Progenitor cell of endocrine pancreas (in vitro differentiated cells): ENCODE measurements at regions not wholly inside any gene's neighbourhood (a gene's known extent, or its start where the extent isn't known, plus 50 kb on each side); places are given as distances from the start of the nearest gene placed in this dataset.
A peak's percentile ranks its signal among the peaks of the same experiment; 100 is the strongest.

ENCODE experiments used
- DNase-seq: peaks from one replicate; pipeline ENCODE4 v3.0.0; 2021; ENCODE audit warnings: low spot score; ENCODE audit not compliant: unreplicated experiment
- H3K27ac Mint-ChIP-seq: 2 replicates; pipeline ENCODE4 v1.8.0; 2021; ENCODE audit warnings: mild to moderate bottlenecking, moderate library complexity, mixed read lengths
- H3K27me3 Mint-ChIP-seq: 2 replicates; pipeline ENCODE4 v1.8.0; 2021; ENCODE audit warnings: mixed read lengths
- H3K36me3 Mint-ChIP-seq: 2 replicates; pipeline ENCODE4 v1.8.0; 2022; ENCODE audit warnings: mixed read lengths; ENCODE audit not compliant: insufficient read depth
- H3K4me1 Mint-ChIP-seq: 2 replicates; pipeline ENCODE4 v1.8.0; 2021; ENCODE audit warnings: low read depth, mixed read lengths
- H3K4me3 Mint-ChIP-seq: 2 replicates; pipeline ENCODE4 v1.8.0; 2021; ENCODE audit warnings: low read depth, mild to moderate bottlenecking, moderate library complexity, mixed read lengths
- H3K9me3 Mint-ChIP-seq: 2 replicates; pipeline ENCODE4 v1.8.0; 2021; ENCODE audit warnings: low read depth, mixed read lengths
- TF ChIP-seq, protein P1 (sequence below): fragments of 200-600 bp; sonication (generic); IDR thresholded peaks from one replicate; pipeline ENCODE4 v1.5.0; 2021; ENCODE audit warnings: antibody characterized with exemption, mild to moderate bottlenecking; ENCODE audit not compliant: unreplicated experiment

- Mint-ChIP-seq H3K27ac (no peak overlapping the region), H3K4me3 (no peak overlapping the region), H3K4me1 (peaks cover 21% of the 10 kb centered on the region), H3K36me3 (no peaks in the 10 kb centered on the region), H3K9me3 (peaks cover 7% of the 10 kb centered on the region), H3K27me3 (no peaks in the 10 kb centered on the region)
- no peak for DNase-seq
- TF ChIP-seq, protein P1, sequence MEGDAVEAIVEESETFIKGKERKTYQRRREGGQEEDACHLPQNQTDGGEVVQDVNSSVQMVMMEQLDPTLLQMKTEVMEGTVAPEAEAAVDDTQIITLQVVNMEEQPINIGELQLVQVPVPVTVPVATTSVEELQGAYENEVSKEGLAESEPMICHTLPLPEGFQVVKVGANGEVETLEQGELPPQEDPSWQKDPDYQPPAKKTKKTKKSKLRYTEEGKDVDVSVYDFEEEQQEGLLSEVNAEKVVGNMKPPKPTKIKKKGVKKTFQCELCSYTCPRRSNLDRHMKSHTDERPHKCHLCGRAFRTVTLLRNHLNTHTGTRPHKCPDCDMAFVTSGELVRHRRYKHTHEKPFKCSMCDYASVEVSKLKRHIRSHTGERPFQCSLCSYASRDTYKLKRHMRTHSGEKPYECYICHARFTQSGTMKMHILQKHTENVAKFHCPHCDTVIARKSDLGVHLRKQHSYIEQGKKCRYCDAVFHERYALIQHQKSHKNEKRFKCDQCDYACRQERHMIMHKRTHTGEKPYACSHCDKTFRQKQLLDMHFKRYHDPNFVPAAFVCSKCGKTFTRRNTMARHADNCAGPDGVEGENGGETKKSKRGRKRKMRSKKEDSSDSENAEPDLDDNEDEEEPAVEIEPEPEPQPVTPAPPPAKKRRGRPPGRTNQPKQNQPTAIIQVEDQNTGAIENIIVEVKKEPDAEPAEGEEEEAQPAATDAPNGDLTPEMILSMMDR: no peak
These were observed 56.6 kb upstream of the IL6 start for GRCh38 chr7:22670422-22670815.

- H3K4me3 Mint-ChIP-seq: no peak overlapping the region
- TF ChIP-seq, protein P1: no peak
- H3K9me3 Mint-ChIP-seq: peaks cover 7% of the 10 kb centered on the region
- no peak overlapping the region for H3K27ac Mint-ChIP-seq
- no peaks in the 10 kb centered on the region for H3K36me3 Mint-ChIP-seq
- DNase-seq: no peak
- H3K27me3 Mint-ChIP-seq: no peaks in the 10 kb centered on the region
- H3K4me1 Mint-ChIP-seq: peaks cover 21% of the 10 kb centered on the region
These were observed 57.1 kb upstream of the IL6 start for GRCh38 chr7:22669692-22670421.

DNA sequence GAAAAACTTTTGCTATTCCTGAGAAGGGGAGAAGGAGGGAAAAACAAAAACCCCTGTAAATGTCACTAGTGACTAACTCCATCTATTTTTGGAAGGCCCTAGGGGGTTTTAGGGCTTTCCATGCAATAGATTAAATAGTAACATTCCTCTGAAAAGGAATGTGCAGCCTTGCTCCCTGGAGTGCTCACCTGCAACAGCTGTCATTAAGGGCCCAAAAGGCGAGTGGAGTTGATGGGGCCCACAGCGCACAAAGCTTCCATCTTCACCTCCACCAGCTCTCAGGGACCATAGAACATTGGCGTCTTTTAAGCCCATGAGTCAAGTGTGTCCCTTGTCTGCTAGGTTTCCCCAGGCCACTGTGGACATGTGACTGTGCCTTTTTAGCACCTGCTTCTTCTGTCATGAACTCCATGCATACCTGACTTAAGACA is 58.0 kb upstream of the IL6 start:
- no peak for DNase-seq
- H3K36me3 Mint-ChIP-seq: no peaks in the 10 kb centered on the region
- H3K27ac Mint-ChIP-seq: no peak overlapping the region
- H3K4me1 Mint-ChIP-seq: peaks cover 21% of the 10 kb centered on the region
- H3K4me3 Mint-ChIP-seq: no peak overlapping the region
- TF ChIP-seq, protein P1: no peak
- no peaks in the 10 kb centered on the region for H3K27me3 Mint-ChIP-seq
- H3K9me3 Mint-ChIP-seq: peaks cover 7% of the 10 kb centered on the region

- Mint-ChIP-seq H3K36me3 (no peaks in the 10 kb centered on the region), H3K27me3 (no peaks in the 10 kb centered on the region), H3K27ac (peak overlapping the region; percentile 84), H3K9me3 (no peaks in the 10 kb centered on the region), H3K4me1 (peaks cover 13% of the 10 kb centered on the region), H3K4me3 (no peak overlapping the region)
- no peak for DNase-seq
- TF ChIP-seq, protein P1: no peak
These were observed 59.3 kb upstream of the IL6 start for GRCh38 chr7:22667562-22668239.

GRCh38 chr7:22667187-22667561 is 59.8 kb upstream of the IL6 start:
- Mint-ChIP-seq H3K9me3 (no peaks in the 10 kb centered on the region), H3K36me3 (no peaks in the 10 kb centered on the region), H3K4me3 (no peak overlapping the region), H3K27ac (peak overlapping the region; percentile 84), H3K4me1 (peaks cover 10% of the 10 kb centered on the region), H3K27me3 (peaks cover 3% of the 10 kb centered on the region)
- DNase-seq: no peak
- TF ChIP-seq, protein P1: no peak
